WTC11 (cell line): ENCODE measurements at regions not wholly inside any gene's neighbourhood (a gene's known extent, or its start where the extent isn't known, plus 50 kb on each side); places are given as distances from the start of the nearest gene placed in this dataset.

Experiments
- ATAC-seq: fragments of 200-7000 bp; cut with Tn5 transposase; 2 replicates; pipeline ENCODE4 v1.10.0; 2021; ENCODE audit warnings: mild to moderate bottlenecking, moderate library complexity
- CTCF ChIA-PET: fragments of 300-600 bp; sonication (Branson Sonifier 250); formaldehyde crosslinking; loops from one replicate; lab custom pipeline; 2021; ENCODE audit warnings: antibody characterized with exemption; lab: Charles Lee
- POLR2A ChIA-PET: fragments of 350-600 bp; sonication (Branson Sonifier 250); formaldehyde crosslinking; loops from one replicate; lab custom pipeline; 2021; ENCODE audit warnings: antibody characterized with exemption; lab: Charles Lee
- DNase-seq: peaks from one replicate; pipeline ENCODE4 v3.0.0; 2021; ENCODE audit warnings: low spot score
- H3K27ac Mint-ChIP-seq: 2 replicates; pipeline ENCODE4 v1.8.0; 2021; ENCODE audit warnings: mixed read lengths
- H3K27me3 Mint-ChIP-seq: 2 replicates; pipeline ENCODE4 v1.8.0; 2021; ENCODE audit warnings: low read depth, mild to moderate bottlenecking, moderate library complexity, mixed read lengths
- H3K36me3 Mint-ChIP-seq: 2 replicates; pipeline ENCODE4 v1.8.0; 2021; ENCODE audit warnings: mixed read lengths
- H3K4me1 Mint-ChIP-seq: 2 replicates; pipeline ENCODE4 v1.8.0; 2022; ENCODE audit warnings: mixed read lengths
- H3K4me3 Mint-ChIP-seq: 2 replicates; pipeline ENCODE4 v1.8.0; 2021; ENCODE audit warnings: mild to moderate bottlenecking, moderate library complexity, mixed read lengths
- H3K9me3 Mint-ChIP-seq: 2 replicates; pipeline ENCODE4 v1.8.0; 2021; ENCODE audit warnings: mixed read lengths
- CREM ChIP-seq: sonication (generic); formaldehyde crosslinking; IDR thresholded peaks from 2 replicates; pipeline ENCODE4 v1.8.1; 2022; ENCODE audit warnings: mild to moderate bottlenecking, missing genetic modification reagents, moderate library complexity
- FOXK1 ChIP-seq: sonication (generic); formaldehyde crosslinking; IDR thresholded peaks from 2 replicates; pipeline ENCODE4 v1.8.0; 2022; ENCODE audit warnings: mild to moderate bottlenecking, moderate library complexity, missing genetic modification reagents
- SMAD4 ChIP-seq: sonication (generic); formaldehyde crosslinking; IDR thresholded peaks from 2 replicates; pipeline ENCODE4 v1.8.0; 2022; ENCODE audit warnings: mild to moderate bottlenecking, missing genetic modification reagents
- STAT6 ChIP-seq: sonication (generic); formaldehyde crosslinking; conservative IDR thresholded peaks from 2 replicates; pipeline ENCODE4 v1.8.1; 2023; ENCODE audit warnings: mild to moderate bottlenecking, low read depth, missing genetic modification reagents, moderate library complexity
- TEAD1 ChIP-seq: sonication (generic); formaldehyde crosslinking; IDR thresholded peaks from 2 replicates; pipeline ENCODE4 v1.8.0; 2022; ENCODE audit warnings: mild to moderate bottlenecking, missing genetic modification reagents
- TP53 ChIP-seq: sonication (generic); formaldehyde crosslinking; IDR thresholded peaks from 2 replicates; pipeline ENCODE4 v1.8.1; 2023; ENCODE audit warnings: mild to moderate bottlenecking, missing genetic modification reagents
- ZNF317 ChIP-seq: sonication (generic); formaldehyde crosslinking; IDR thresholded peaks from 2 replicates; pipeline ENCODE4 v1.8.1; 2023; ENCODE audit warnings: low read depth, mild to moderate bottlenecking, moderate library complexity, missing genetic modification reagents, borderline replicate concordance
- TF ChIP-seq, protein P1 (sequence below): sonication (generic); formaldehyde crosslinking; IDR thresholded peaks from 2 replicates; pipeline ENCODE4 v1.8.1; 2022; ENCODE audit warnings: mild to moderate bottlenecking, moderate library complexity, missing genetic modification reagents

GRCh38 chr1:9184749-9185148, 49.8 kb upstream of the H6PD start:
- peaks cover 19% of the 10 kb centered on the region for H3K36me3 Mint-ChIP-seq
- POLR2A ChIA-PET = no interaction called here
- H3K27ac Mint-ChIP-seq = no peak overlapping the region
- TF ChIP-seq SMAD4 (CRISPR knock-in tag) (no peak), TP53 (no peak), CREM (CRISPR knock-in tag) (no peak), ZNF317 (CRISPR knock-in tag) (no peak), TEAD1 (CRISPR knock-in tag) (no peak), STAT6 (CRISPR knock-in tag) (no peak), FOXK1 (no peak)
- TF ChIP-seq, protein P1, sequence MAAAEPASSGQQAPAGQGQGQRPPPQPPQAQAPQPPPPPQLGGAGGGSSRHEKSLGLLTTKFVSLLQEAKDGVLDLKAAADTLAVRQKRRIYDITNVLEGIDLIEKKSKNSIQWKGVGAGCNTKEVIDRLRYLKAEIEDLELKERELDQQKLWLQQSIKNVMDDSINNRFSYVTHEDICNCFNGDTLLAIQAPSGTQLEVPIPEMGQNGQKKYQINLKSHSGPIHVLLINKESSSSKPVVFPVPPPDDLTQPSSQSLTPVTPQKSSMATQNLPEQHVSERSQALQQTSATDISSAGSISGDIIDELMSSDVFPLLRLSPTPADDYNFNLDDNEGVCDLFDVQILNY (CRISPR knock-in tag) = no peak
- TF ChIP-seq, all 79 proteins: peak for 0
- H3K4me3 Mint-ChIP-seq = 0 out of 2 replicates have a peak overlapping the region, but pooled peaks have one; percentile 12
- peaks cover 14% of the 10 kb centered on the region for H3K27me3 Mint-ChIP-seq
- no peak for DNase-seq
- CTCF ChIA-PET = no interaction called here
- H3K9me3 Mint-ChIP-seq = peaks cover 1% of the 10 kb centered on the region; the same call in 1 of the 2 replicates
- peaks cover 47% of the 10 kb centered on the region for H3K4me1 Mint-ChIP-seq
- no peak for ATAC-seq
